ENCODE measurements at regions not wholly inside any gene's neighbourhood (a gene's known extent, or its start where the extent isn't known, plus 50 kb on each side); places are given as distances from the start of the nearest gene placed in this dataset.

GRCh38 chr3:3237979-3238378, 58.5 kb upstream of the CRBN start:
- ChIA-PET POLR2A (ENCODE audit: low non-redundant PET) (no interaction called here), CTCF (no interaction called here)
- no peak for DNase-seq (ENCODE audit: low spot score)

DNA sequence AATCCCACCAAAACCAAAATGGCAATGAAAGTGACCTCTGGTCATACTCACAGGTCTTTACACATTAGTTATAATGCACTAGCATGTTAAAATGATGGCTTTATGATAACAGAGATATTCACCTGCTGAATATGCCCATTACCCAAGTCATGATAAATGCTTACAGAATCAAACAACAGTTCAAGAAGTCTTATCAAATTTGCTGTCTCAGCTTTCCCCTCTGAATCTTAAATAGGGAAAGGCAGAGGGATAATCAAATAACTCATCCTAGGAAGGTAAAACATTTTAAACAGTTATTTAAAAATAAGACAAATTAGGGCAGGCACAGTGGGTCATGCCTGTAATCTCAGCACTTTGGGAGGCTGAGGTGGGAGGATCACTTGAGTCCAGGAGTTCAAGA, 52.8 kb upstream of the CRBN start:
- DNase-seq (ENCODE audit: low spot score) = no peak
- Histone ChIP-seq H3K4me3 (ENCODE audit: low read depth, low read length, poor library complexity, severe bottlenecking) (no peak overlapping the region), H3K4me1 (ENCODE audit: insufficient read depth, low read length, poor library complexity, severe bottlenecking) (no peaks in the 10 kb centered on the region), H3K27ac (ENCODE audit: low read depth, low read length, poor library complexity, severe bottlenecking) (no peak overlapping the region), H3K36me3 (ENCODE audit: insufficient read depth, low read length, poor library complexity, severe bottlenecking) (no peaks in the 10 kb centered on the region), H3K27me3 (replicated peaks; ENCODE audit: insufficient read depth, low read depth, low read length, poor library complexity) (no peaks in the 10 kb centered on the region), H3K9me3 (ENCODE audit: low read depth, low read length, poor library complexity, severe bottlenecking) (no peaks in the 10 kb centered on the region)
- TF ChIP-seq CTCF (conservative IDR thresholded peaks at IDR 0.05; ENCODE audit: low read depth, low read length) (no peak), EZH2 (IDR thresholded peaks at IDR 0.05; ENCODE audit: borderline replicate concordance, low read depth, low read length, poor library complexity, severe bottlenecking) (no peak)
- ChIA-PET POLR2A (ENCODE audit: low non-redundant PET) (no interaction called here), CTCF (no interaction called here)
- intact Hi-C loops (cut with micrococcal nuclease; ENCODE audit: unreplicated experiment) = no loop called here
- no TSS peak for BruUV-seq (replicated peaks)

More at GRCh38 chr3:3237979-3238378, 58.5 kb upstream of the CRBN start:
- intact Hi-C loops (cut with micrococcal nuclease; ENCODE audit: unreplicated experiment) = no loop called here
- H3K27me3 ChIP-seq (replicated peaks; ENCODE audit: insufficient read depth, low read depth, low read length, poor library complexity) = no peaks in the 10 kb centered on the region
- TF ChIP-seq CTCF (conservative IDR thresholded peaks at IDR 0.05; ENCODE audit: low read depth, low read length) = no peak
- BruUV-seq (replicated peaks) = no TSS peak
- H3K9me3 ChIP-seq (ENCODE audit: low read depth, low read length, poor library complexity, severe bottlenecking) = no peaks in the 10 kb centered on the region
- H3K36me3 ChIP-seq (ENCODE audit: insufficient read depth, low read length, poor library complexity, severe bottlenecking) = no peaks in the 10 kb centered on the region
- no peak overlapping the region for H3K4me3 ChIP-seq (ENCODE audit: low read depth, low read length, poor library complexity, severe bottlenecking)
- no peaks in the 10 kb centered on the region for H3K4me1 ChIP-seq (ENCODE audit: insufficient read depth, low read length, poor library complexity, severe bottlenecking)
- H3K27ac ChIP-seq (ENCODE audit: low read depth, low read length, poor library complexity, severe bottlenecking) = no peak overlapping the region

Measured in A673 (cell line).